Testis (tissue), 2 donors: ENCODE measurements at regions not wholly inside any gene's neighbourhood (a gene's known extent, or its start where the extent isn't known, plus 50 kb on each side); places are given as distances from the start of the nearest gene placed in this dataset.

Experiments used
- POLR2A ChIP-seq: fragments of 450-650 bp; IDR thresholded peaks from one replicate; pipeline ENCODE4 v1.6.1; 2017; ENCODE audit warnings: antibody characterized with exemption, mild to moderate bottlenecking, moderate library complexity
- TF ChIP-seq, protein P1 (sequence below), 3 experiments: fragments of 450-650 bp in 2 of 3; fragments of 200-600 bp in 1 of 3; sonication (generic) in 1 of 3; IDR thresholded peaks; one replicate each; pipeline ENCODE4 v1.5.1; 2016 to 2019; ENCODE audit warnings: antibody characterized with exemption in 3 of 3, mild to moderate bottlenecking in 2 of 3, moderate library complexity in 1 of 3

DNA sequence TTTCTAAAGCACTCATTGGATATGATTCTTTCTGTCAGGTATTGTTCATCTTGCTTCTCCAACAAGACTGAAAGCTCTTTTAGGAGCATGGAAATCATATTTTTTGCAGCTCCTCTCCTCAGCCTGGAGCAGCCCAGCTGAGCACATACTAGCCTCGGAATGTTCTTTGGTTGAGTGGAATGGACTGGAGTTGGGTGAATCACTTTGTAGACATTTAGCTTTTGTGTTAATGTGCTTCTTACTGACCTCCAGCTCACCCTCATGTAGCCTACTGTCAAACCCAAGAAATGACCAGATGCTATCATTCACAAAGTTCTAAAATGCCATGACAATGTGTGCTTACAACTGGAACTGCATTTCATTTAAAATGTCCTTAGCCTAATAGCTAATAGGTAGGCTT, 161.1 kb downstream of the NUAK1 start:
- TF ChIP-seq, protein P1, sequence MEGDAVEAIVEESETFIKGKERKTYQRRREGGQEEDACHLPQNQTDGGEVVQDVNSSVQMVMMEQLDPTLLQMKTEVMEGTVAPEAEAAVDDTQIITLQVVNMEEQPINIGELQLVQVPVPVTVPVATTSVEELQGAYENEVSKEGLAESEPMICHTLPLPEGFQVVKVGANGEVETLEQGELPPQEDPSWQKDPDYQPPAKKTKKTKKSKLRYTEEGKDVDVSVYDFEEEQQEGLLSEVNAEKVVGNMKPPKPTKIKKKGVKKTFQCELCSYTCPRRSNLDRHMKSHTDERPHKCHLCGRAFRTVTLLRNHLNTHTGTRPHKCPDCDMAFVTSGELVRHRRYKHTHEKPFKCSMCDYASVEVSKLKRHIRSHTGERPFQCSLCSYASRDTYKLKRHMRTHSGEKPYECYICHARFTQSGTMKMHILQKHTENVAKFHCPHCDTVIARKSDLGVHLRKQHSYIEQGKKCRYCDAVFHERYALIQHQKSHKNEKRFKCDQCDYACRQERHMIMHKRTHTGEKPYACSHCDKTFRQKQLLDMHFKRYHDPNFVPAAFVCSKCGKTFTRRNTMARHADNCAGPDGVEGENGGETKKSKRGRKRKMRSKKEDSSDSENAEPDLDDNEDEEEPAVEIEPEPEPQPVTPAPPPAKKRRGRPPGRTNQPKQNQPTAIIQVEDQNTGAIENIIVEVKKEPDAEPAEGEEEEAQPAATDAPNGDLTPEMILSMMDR (IDR thresholded peaks at IDR 0.05): no peak
- no peak for TF ChIP-seq POLR2A
